Activated T-cell treated with anti-CD3 and anti-CD28 coated beads, Interleukin-2, amount 50 U/mL, for 24 hours (primary cell): ENCODE measurements at regions not wholly inside any gene's neighbourhood (a gene's known extent, or its start where the extent isn't known, plus 50 kb on each side); places are given as distances from the start of the nearest gene placed in this dataset.
"Not testable (repeated sequence)": the region's sequence is repeated elsewhere in the genome, so short reads cannot be mapped to it uniquely, and the experiment has no call there.

ENCODE experiments used
- DNase-seq: peaks from one replicate; pipeline ENCODE4 v3.0.0-alpha.2; 2020
- H3K27ac Mint-ChIP-seq: 2 replicates; pipeline ENCODE4 v1.8.0; 2020; ENCODE audit warnings: mild to moderate bottlenecking, mixed read lengths
- H3K27me3 Mint-ChIP-seq: 2 replicates; pipeline ENCODE4 v1.8.0; 2020; ENCODE audit warnings: mixed read lengths
- H3K36me3 Mint-ChIP-seq: 2 replicates; pipeline ENCODE4 v1.8.0; 2020; ENCODE audit warnings: low read depth, mixed read lengths
- H3K4me1 Mint-ChIP-seq: 2 replicates; pipeline ENCODE4 v1.8.0; 2020; ENCODE audit warnings: low read depth, mixed read lengths
- H3K4me3 Mint-ChIP-seq: 2 replicates; pipeline ENCODE4 v1.8.0; 2020; ENCODE audit warnings: mild to moderate bottlenecking, moderate library complexity, mixed read lengths
- H3K9me3 Mint-ChIP-seq: 2 replicates; pipeline ENCODE4 v1.8.0; 2020; ENCODE audit warnings: mixed read lengths

- Mint-ChIP-seq H3K4me3 (no peak overlapping the region), H3K27ac (no peak overlapping the region), H3K27me3 (no peaks in the 10 kb centered on the region), H3K9me3 (peaks cover 3% of the 10 kb centered on the region), H3K36me3 (no peaks in the 10 kb centered on the region), H3K4me1 (no peaks in the 10 kb centered on the region)
- no peak for DNase-seq
These were observed 435.6 kb upstream of the WWC1 start for GRCh38 chr5:167855818-167856217.

GRCh38 chr5:167857321-167857720 lies 434.1 kb upstream of the WWC1 start:
- no peak for DNase-seq
- Mint-ChIP-seq H3K27ac (no peak overlapping the region), H3K4me3 (no peak overlapping the region), H3K36me3 (no peaks in the 10 kb centered on the region), H3K4me1 (no peaks in the 10 kb centered on the region), H3K27me3 (no peaks in the 10 kb centered on the region), H3K9me3 (peaks cover 5% of the 10 kb centered on the region)

- H3K9me3 Mint-ChIP-seq, H3K4me1 Mint-ChIP-seq, H3K27ac Mint-ChIP-seq, DNase-seq, H3K36me3 Mint-ChIP-seq, H3K4me3 Mint-ChIP-seq, H3K27me3 Mint-ChIP-seq: not testable (repeated sequence)
These were observed 433.1 kb upstream of the WWC1 start for GRCh38 chr5:167858186-167858855.

GRCh38 chr5:167861129-167861927 lies 430.1 kb upstream of the WWC1 start:
- no peak overlapping the region for H3K27ac Mint-ChIP-seq
- DNase-seq, result no peak
- no peaks in the 10 kb centered on the region for H3K36me3 Mint-ChIP-seq
- H3K9me3 Mint-ChIP-seq, result peaks cover 4% of the 10 kb centered on the region
- H3K4me1 Mint-ChIP-seq, result no peaks in the 10 kb centered on the region
- no peak overlapping the region for H3K4me3 Mint-ChIP-seq
- no peaks in the 10 kb centered on the region for H3K27me3 Mint-ChIP-seq

GRCh38 chr5:167861928-167862426 lies 429.5 kb upstream of the WWC1 start:
- no peaks in the 10 kb centered on the region for H3K36me3 Mint-ChIP-seq
- no peak for DNase-seq

GRCh38 chr5:167863883-167864282 lies 427.6 kb upstream of the WWC1 start:
- no peaks in the 10 kb centered on the region for H3K4me1 Mint-ChIP-seq
- H3K36me3 Mint-ChIP-seq, result no peaks in the 10 kb centered on the region
- no peak overlapping the region for H3K27ac Mint-ChIP-seq
- DNase-seq, result no peak
- peaks cover 2% of the 10 kb centered on the region for H3K9me3 Mint-ChIP-seq
- H3K4me3 Mint-ChIP-seq, result no peak overlapping the region
- H3K27me3 Mint-ChIP-seq, result no peaks in the 10 kb centered on the region

More at GRCh38 chr5:167861928-167862426, 429.5 kb upstream of the WWC1 start:
- Mint-ChIP-seq H3K4me1 (no peaks in the 10 kb centered on the region), H3K27me3 (no peaks in the 10 kb centered on the region), H3K27ac (no peak overlapping the region), H3K4me3 (no peak overlapping the region), H3K9me3 (peaks cover 4% of the 10 kb centered on the region)

- no peaks in the 10 kb centered on the region for H3K36me3 Mint-ChIP-seq
- H3K27ac Mint-ChIP-seq, result no peak overlapping the region
- H3K27me3 Mint-ChIP-seq, result no peaks in the 10 kb centered on the region
- no peak for DNase-seq
- H3K9me3 Mint-ChIP-seq, result peaks cover 2% of the 10 kb centered on the region
- H3K4me3 Mint-ChIP-seq, result no peak overlapping the region
- H3K4me1 Mint-ChIP-seq, result no peaks in the 10 kb centered on the region
These were observed 426.6 kb upstream of the WWC1 start for GRCh38 chr5:167864801-167865200.

GRCh38 chr5:167866797-167867196 lies 424.6 kb upstream of the WWC1 start:
- DNase-seq, result no peak
- H3K4me1 Mint-ChIP-seq, result no peaks in the 10 kb centered on the region
- no peaks in the 10 kb centered on the region for H3K36me3 Mint-ChIP-seq
- H3K4me3 Mint-ChIP-seq, result no peak overlapping the region
- no peaks in the 10 kb centered on the region for H3K9me3 Mint-ChIP-seq
- H3K27ac Mint-ChIP-seq, result no peak overlapping the region
- no peaks in the 10 kb centered on the region for H3K27me3 Mint-ChIP-seq

GRCh38 chr5:167867281-167867680 lies 424.2 kb upstream of the WWC1 start:
- Mint-ChIP-seq H3K27ac (no peak overlapping the region), H3K27me3 (no peaks in the 10 kb centered on the region), H3K9me3 (no peaks in the 10 kb centered on the region), H3K4me3 (no peak overlapping the region), H3K4me1 (no peaks in the 10 kb centered on the region), H3K36me3 (no peaks in the 10 kb centered on the region)
- DNase-seq, result no peak

- H3K27ac Mint-ChIP-seq, result no peak overlapping the region
- no peaks in the 10 kb centered on the region for H3K27me3 Mint-ChIP-seq
- peaks cover 4% of the 10 kb centered on the region for H3K9me3 Mint-ChIP-seq
- DNase-seq, result no peak
- H3K36me3 Mint-ChIP-seq, result no peaks in the 10 kb centered on the region
- H3K4me1 Mint-ChIP-seq, result no peaks in the 10 kb centered on the region
- no peak overlapping the region for H3K4me3 Mint-ChIP-seq
These were observed 422.3 kb upstream of the WWC1 start for GRCh38 chr5:167869125-167869524.

GRCh38 chr5:167870055-167870454 lies 421.4 kb upstream of the WWC1 start:
- H3K9me3 Mint-ChIP-seq, result peaks cover 9% of the 10 kb centered on the region
- H3K4me3 Mint-ChIP-seq, result no peak overlapping the region
- no peak for DNase-seq
- H3K27me3 Mint-ChIP-seq, result no peaks in the 10 kb centered on the region
- no peak overlapping the region for H3K27ac Mint-ChIP-seq
- no peaks in the 10 kb centered on the region for H3K4me1 Mint-ChIP-seq
- no peaks in the 10 kb centered on the region for H3K36me3 Mint-ChIP-seq

GRCh38 chr5:167871091-167871490 lies 420.4 kb upstream of the WWC1 start:
- DNase-seq, result no peak
- H3K9me3 Mint-ChIP-seq, result peaks cover 10% of the 10 kb centered on the region
- no peak overlapping the region for H3K4me3 Mint-ChIP-seq
- no peaks in the 10 kb centered on the region for H3K36me3 Mint-ChIP-seq
- no peaks in the 10 kb centered on the region for H3K4me1 Mint-ChIP-seq
- H3K27me3 Mint-ChIP-seq, result no peaks in the 10 kb centered on the region
- no peak overlapping the region for H3K27ac Mint-ChIP-seq

- DNase-seq, result no peak
- no peak overlapping the region for H3K4me3 Mint-ChIP-seq
- no peak overlapping the region for H3K27ac Mint-ChIP-seq
- H3K36me3 Mint-ChIP-seq, result no peaks in the 10 kb centered on the region
- H3K27me3 Mint-ChIP-seq, result no peaks in the 10 kb centered on the region
- H3K4me1 Mint-ChIP-seq, result no peaks in the 10 kb centered on the region
- peaks cover 10% of the 10 kb centered on the region for H3K9me3 Mint-ChIP-seq
These were observed 418.7 kb upstream of the WWC1 start for GRCh38 chr5:167872791-167873190.

- DNase-seq, result no peak
- Mint-ChIP-seq H3K4me3 (no peak overlapping the region), H3K27ac (no peak overlapping the region), H3K9me3 (peaks cover 10% of the 10 kb centered on the region), H3K4me1 (no peaks in the 10 kb centered on the region), H3K27me3 (no peaks in the 10 kb centered on the region), H3K36me3 (no peaks in the 10 kb centered on the region)
These were observed 414.2 kb upstream of the WWC1 start for GRCh38 chr5:167877114-167877722.

- no peaks in the 10 kb centered on the region for H3K4me1 Mint-ChIP-seq
These were observed 413.5 kb upstream of the WWC1 start for GRCh38 chr5:167877924-167878323.

More at GRCh38 chr5:167877924-167878323, 413.5 kb upstream of the WWC1 start:
- Mint-ChIP-seq H3K9me3 (peaks cover 12% of the 10 kb centered on the region), H3K4me3 (no peak overlapping the region), H3K27ac (no peak overlapping the region), H3K36me3 (no peaks in the 10 kb centered on the region), H3K27me3 (no peaks in the 10 kb centered on the region)
- no peak for DNase-seq
